ENCODE measurements at regions not wholly inside any gene's neighbourhood (a gene's known extent, or its start where the extent isn't known, plus 50 kb on each side); places are given as distances from the start of the nearest gene placed in this dataset.

DNA sequence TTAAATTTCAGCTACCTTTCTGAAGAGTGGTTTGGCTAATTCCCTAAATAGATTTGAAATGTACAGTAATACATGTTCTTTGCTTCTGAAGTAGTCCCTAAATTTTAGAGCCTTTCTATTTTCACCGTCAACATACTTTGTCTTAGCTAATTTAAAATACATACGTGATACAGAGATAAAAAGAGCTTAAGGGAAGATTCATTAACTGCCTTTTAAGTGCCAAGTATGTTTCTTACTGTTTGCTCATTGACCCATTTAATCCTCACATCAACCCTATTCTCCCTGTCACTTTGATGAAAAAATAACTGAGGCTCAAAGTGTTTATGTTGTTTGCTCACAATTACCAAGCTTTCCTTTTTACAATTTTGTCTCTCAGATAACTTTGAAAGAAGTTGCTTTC is 118.6 kb upstream of the CDH7 start:
- intact Hi-C loops (cut with micrococcal nuclease) = no loop called here
- POLR2A ChIA-PET = no interaction called here
- H3K9me3 Mint-ChIP-seq = no peaks in the 10 kb centered on the region
- H3K27ac Mint-ChIP-seq = no peak overlapping the region
- no peak for ATAC-seq (ENCODE audit: low read depth)
- no peaks in the 10 kb centered on the region for H3K36me3 Mint-ChIP-seq (ENCODE audit: low read depth)
- CTCF ChIA-PET = no interaction called here
- TF ChIP-seq, protein P1, sequence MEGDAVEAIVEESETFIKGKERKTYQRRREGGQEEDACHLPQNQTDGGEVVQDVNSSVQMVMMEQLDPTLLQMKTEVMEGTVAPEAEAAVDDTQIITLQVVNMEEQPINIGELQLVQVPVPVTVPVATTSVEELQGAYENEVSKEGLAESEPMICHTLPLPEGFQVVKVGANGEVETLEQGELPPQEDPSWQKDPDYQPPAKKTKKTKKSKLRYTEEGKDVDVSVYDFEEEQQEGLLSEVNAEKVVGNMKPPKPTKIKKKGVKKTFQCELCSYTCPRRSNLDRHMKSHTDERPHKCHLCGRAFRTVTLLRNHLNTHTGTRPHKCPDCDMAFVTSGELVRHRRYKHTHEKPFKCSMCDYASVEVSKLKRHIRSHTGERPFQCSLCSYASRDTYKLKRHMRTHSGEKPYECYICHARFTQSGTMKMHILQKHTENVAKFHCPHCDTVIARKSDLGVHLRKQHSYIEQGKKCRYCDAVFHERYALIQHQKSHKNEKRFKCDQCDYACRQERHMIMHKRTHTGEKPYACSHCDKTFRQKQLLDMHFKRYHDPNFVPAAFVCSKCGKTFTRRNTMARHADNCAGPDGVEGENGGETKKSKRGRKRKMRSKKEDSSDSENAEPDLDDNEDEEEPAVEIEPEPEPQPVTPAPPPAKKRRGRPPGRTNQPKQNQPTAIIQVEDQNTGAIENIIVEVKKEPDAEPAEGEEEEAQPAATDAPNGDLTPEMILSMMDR (IDR thresholded peaks at IDR 0.05) = no peak
- no peak overlapping the region for H3K4me3 Mint-ChIP-seq
- no peaks in the 10 kb centered on the region for H3K27me3 Mint-ChIP-seq
- H3K4me1 Mint-ChIP-seq = no peaks in the 10 kb centered on the region
- no peak for DNase-seq

DNA sequence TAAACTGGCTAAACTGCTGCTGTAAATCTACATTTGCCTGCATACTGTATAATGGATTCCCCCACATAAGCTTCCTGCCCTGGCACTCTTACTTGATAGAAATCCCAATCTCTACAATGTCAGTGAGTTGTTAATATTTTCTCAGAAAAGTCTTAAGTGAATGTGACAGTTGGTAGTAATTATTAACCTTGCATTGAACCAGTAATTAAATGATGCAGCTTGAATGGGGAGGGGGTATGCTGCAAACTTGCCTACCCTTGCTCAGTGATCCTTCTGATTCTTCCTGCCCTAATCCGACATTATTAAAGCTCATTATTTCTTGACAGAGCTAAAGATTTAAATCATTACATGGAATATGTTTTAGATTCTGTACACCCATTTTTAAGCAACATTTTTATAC is 119.0 kb upstream of the CDH7 start:
- TF ChIP-seq, protein P1 (IDR thresholded peaks at IDR 0.05) = no peak
- CTCF ChIA-PET = no interaction called here
- no peaks in the 10 kb centered on the region for H3K27me3 Mint-ChIP-seq
- no peaks in the 10 kb centered on the region for H3K36me3 Mint-ChIP-seq (ENCODE audit: low read depth)
- H3K4me1 Mint-ChIP-seq = no peaks in the 10 kb centered on the region
- no peak for DNase-seq
- ATAC-seq (ENCODE audit: low read depth) = no peak
- intact Hi-C loops (cut with micrococcal nuclease) = no loop called here
- H3K9me3 Mint-ChIP-seq = no peaks in the 10 kb centered on the region
- no peak overlapping the region for H3K27ac Mint-ChIP-seq
- POLR2A ChIA-PET = no interaction called here
- H3K4me3 Mint-ChIP-seq = no peak overlapping the region

DNA sequence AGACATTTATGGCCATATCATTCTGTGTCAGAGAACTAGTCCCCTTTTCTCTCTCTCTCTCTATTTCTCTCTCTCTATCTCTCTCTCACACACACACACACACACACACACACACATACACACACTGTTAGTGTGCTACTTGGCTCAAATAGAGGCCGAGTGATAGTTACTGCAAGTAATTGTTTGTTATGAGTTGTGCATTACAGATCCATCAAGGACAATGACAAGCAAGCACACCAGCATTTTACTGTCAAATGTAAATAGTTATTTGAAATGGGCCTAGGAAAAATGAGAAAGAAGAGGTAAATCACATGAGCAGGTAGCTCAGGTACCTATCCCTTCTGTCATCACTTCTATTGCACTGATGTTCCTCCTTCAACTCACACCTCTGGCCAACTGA is 122.4 kb upstream of the CDH7 start:
- H3K27ac Mint-ChIP-seq = no peak overlapping the region
- intact Hi-C loops (cut with micrococcal nuclease) = no loop called here
- H3K4me3 Mint-ChIP-seq = no peak overlapping the region
- no peaks in the 10 kb centered on the region for H3K36me3 Mint-ChIP-seq (ENCODE audit: low read depth)
- ATAC-seq (ENCODE audit: low read depth) (no peak), DNase-seq (no peak)
- H3K9me3 Mint-ChIP-seq = no peaks in the 10 kb centered on the region
- H3K4me1 Mint-ChIP-seq = no peaks in the 10 kb centered on the region
- TF ChIP-seq, protein P1 (IDR thresholded peaks at IDR 0.05) = no peak
- POLR2A ChIA-PET = no interaction called here
- no peaks in the 10 kb centered on the region for H3K27me3 Mint-ChIP-seq
- CTCF ChIA-PET = no interaction called here

DNA sequence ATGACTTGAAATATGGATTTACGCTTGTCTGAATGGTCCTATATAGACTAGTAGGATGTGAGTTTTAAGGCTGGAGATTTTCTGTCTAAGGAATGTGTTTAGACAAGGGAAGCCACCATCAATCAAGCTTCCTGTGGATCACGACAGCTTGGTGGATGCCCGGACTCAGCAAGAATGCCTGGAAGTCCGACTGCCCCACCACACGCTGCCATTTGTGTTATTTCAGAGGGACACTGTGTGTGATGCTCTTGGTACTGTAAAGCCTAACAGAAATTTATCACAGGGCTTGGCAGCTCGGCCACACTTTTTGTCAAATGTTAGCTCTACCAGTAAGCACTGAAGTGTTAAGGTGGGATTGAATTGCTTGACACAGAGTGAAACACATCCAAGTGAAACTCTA is 127.1 kb upstream of the CDH7 start:
- ATAC-seq (ENCODE audit: low read depth) = no peak
- intact Hi-C loops (cut with micrococcal nuclease) = no loop called here
- no peak overlapping the region for H3K4me3 Mint-ChIP-seq
- no peak for DNase-seq
- ChIA-PET POLR2A (no interaction called here), CTCF (no interaction called here)
- H3K27me3 Mint-ChIP-seq = no peaks in the 10 kb centered on the region
- H3K9me3 Mint-ChIP-seq = no peaks in the 10 kb centered on the region
- H3K36me3 Mint-ChIP-seq (ENCODE audit: low read depth) = no peaks in the 10 kb centered on the region
- H3K4me1 Mint-ChIP-seq = no peaks in the 10 kb centered on the region
- TF ChIP-seq, protein P1 (IDR thresholded peaks at IDR 0.05) = no peak
- H3K27ac Mint-ChIP-seq = no peak overlapping the region

DNA sequence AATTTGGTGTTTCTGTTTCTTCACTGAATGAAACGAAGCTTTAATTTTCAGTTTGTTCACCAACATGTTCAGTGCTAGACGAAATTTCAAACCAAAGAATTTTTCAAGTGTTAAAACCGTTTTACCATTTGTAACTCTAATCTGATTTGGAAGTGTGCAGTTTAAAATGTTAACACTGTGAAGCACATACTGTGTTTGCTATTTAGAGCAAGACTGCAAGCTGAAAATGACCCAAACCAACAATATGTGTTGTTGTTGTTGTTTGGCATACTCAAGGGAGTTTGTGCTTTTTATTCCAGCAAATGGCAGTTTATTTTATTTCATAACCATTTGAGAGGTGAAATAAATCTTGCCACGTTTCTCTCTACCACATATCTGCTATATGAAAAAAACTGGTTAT is 128.4 kb upstream of the CDH7 start:
- ATAC-seq (ENCODE audit: low read depth) (no peak), DNase-seq (no peak)
- Mint-ChIP-seq H3K36me3 (ENCODE audit: low read depth) (no peaks in the 10 kb centered on the region), H3K9me3 (peaks cover 5% of the 10 kb centered on the region), H3K4me3 (no peak overlapping the region), H3K27me3 (no peaks in the 10 kb centered on the region), H3K27ac (no peak overlapping the region), H3K4me1 (no peaks in the 10 kb centered on the region)
- intact Hi-C loops (cut with micrococcal nuclease) = no loop called here
- ChIA-PET POLR2A (no interaction called here), CTCF (no interaction called here)
- TF ChIP-seq, protein P1 (IDR thresholded peaks at IDR 0.05) = no peak
